ENCODE measurements at regions not wholly inside any gene's neighbourhood (a gene's known extent, or its start where the extent isn't known, plus 50 kb on each side); places are given as distances from the start of the nearest gene placed in this dataset.

DNA sequence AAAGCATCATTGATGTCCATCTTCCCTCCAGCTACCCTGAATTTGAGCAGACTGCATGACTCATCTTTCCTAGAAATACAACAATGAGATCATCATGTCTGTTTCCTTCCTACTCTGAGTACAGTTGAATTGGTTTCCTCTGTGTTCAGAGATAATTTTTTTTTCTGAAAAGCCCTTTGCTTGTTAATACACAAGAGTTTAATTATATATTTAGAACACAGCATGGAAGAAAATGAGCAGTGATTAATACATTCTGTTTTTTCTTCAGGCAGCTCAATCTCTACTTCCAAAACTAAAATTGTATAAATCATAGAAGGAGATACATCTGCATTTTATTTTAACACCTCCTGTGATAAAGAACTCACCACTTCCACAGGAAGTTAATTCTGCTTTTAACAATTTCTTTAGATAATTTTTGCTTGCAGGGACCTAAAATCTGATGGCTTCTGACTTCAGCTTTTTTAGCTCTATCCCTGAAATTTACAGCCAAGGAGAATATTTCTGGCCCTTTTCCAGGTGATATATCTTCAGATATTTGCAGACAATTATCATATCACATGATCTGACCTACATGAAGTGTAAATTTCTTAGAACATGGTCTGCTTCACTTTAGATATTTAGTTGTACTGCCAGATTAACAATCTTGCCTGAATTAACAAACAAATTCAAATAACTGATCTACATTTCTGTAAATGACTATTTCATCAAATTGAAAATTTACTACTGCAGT lies 249.0 kb downstream of the TRIB2 start:
- Histone ChIP-seq H3K4me3 (ENCODE audit: low read length) (no peak overlapping the region), H3K9ac (ENCODE audit: low read length) (no peak overlapping the region)

GRCh38 chr2:12967804-12968203 lies 251.1 kb downstream of the TRIB2 start:
- Histone ChIP-seq H2AFZ (ENCODE audit: low read depth, low read length) (no peak overlapping the region), H3K9ac (ENCODE audit: low read length) (no peak overlapping the region), H3K27ac (ENCODE audit: low read length) (no peak overlapping the region), H3K9me3 (ENCODE audit: insufficient read depth, low read length) (no peaks in the 10 kb centered on the region), H3K27me3 (ENCODE audit: low read depth, low read length) (no peaks in the 10 kb centered on the region), H3K4me3 (ENCODE audit: low read length) (no peak overlapping the region), H4K20me1 (ENCODE audit: insufficient read depth, low read length) (no peaks in the 10 kb centered on the region), H3K36me3 (replicated peaks; ENCODE audit: low read depth, low read length) (no peaks in the 10 kb centered on the region), H3K4me2 (ENCODE audit: low read length) (no peak overlapping the region), H3K4me1 (ENCODE audit: low read length) (no peaks in the 10 kb centered on the region), H3K79me2 (ENCODE audit: low read length) (no peaks in the 10 kb centered on the region)
- TF ChIP-seq EZH2phosphoT487 (IDR thresholded peaks at IDR 0.05; ENCODE audit: low read depth) = no peak
- TF ChIP-seq, protein P1, sequence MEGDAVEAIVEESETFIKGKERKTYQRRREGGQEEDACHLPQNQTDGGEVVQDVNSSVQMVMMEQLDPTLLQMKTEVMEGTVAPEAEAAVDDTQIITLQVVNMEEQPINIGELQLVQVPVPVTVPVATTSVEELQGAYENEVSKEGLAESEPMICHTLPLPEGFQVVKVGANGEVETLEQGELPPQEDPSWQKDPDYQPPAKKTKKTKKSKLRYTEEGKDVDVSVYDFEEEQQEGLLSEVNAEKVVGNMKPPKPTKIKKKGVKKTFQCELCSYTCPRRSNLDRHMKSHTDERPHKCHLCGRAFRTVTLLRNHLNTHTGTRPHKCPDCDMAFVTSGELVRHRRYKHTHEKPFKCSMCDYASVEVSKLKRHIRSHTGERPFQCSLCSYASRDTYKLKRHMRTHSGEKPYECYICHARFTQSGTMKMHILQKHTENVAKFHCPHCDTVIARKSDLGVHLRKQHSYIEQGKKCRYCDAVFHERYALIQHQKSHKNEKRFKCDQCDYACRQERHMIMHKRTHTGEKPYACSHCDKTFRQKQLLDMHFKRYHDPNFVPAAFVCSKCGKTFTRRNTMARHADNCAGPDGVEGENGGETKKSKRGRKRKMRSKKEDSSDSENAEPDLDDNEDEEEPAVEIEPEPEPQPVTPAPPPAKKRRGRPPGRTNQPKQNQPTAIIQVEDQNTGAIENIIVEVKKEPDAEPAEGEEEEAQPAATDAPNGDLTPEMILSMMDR (IDR thresholded peaks at IDR 0.05; ENCODE audit: low read depth, low read length) = no peak

More for the DNA sequence above, 249.0 kb downstream of the TRIB2 start:
- TF ChIP-seq, protein P1 (IDR thresholded peaks at IDR 0.05; ENCODE audit: low read depth, low read length) = no peak
- no peak for TF ChIP-seq EZH2phosphoT487 (IDR thresholded peaks at IDR 0.05; ENCODE audit: low read depth)
- Histone ChIP-seq H3K9me3 (ENCODE audit: insufficient read depth, low read length) (no peaks in the 10 kb centered on the region), H3K27me3 (ENCODE audit: low read depth, low read length) (no peaks in the 10 kb centered on the region), H3K27ac (ENCODE audit: low read length) (no peak overlapping the region), H2AFZ (ENCODE audit: low read depth, low read length) (no peak overlapping the region), H3K4me1 (ENCODE audit: low read length) (no peaks in the 10 kb centered on the region), H3K4me2 (ENCODE audit: low read length) (no peak overlapping the region), H3K79me2 (ENCODE audit: low read length) (no peaks in the 10 kb centered on the region), H4K20me1 (ENCODE audit: insufficient read depth, low read length) (no peaks in the 10 kb centered on the region), H3K36me3 (replicated peaks; ENCODE audit: low read depth, low read length) (no peaks in the 10 kb centered on the region)

DNA sequence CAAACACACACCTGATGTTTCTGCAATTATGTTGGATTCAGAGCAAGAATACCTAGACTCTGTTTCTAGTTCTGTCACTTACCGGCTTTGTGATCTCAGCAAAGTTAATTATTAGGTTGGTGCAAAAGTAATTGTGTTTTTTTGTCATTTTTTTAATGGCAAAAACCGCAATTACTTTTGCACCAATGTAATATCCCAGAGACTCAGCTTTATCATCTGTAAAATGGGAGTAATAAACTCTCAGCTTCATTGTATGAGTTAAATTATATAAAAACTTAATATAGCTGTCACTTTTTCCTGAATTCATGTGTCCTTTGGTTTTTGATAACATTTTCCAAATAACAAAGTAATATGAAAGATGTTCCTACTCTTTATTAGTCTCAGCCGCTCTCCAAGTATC lies 251.7 kb downstream of the TRIB2 start:
- Histone ChIP-seq H3K79me2 (ENCODE audit: low read length) (no peaks in the 10 kb centered on the region), H3K4me3 (ENCODE audit: low read length) (no peak overlapping the region), H3K4me2 (ENCODE audit: low read length) (no peak overlapping the region), H3K4me1 (ENCODE audit: low read length) (no peaks in the 10 kb centered on the region), H3K9ac (ENCODE audit: low read length) (no peak overlapping the region), H3K9me3 (ENCODE audit: insufficient read depth, low read length) (no peaks in the 10 kb centered on the region), H3K27ac (ENCODE audit: low read length) (no peak overlapping the region), H3K27me3 (ENCODE audit: low read depth, low read length) (no peaks in the 10 kb centered on the region), H3K36me3 (replicated peaks; ENCODE audit: low read depth, low read length) (no peaks in the 10 kb centered on the region), H4K20me1 (ENCODE audit: insufficient read depth, low read length) (no peaks in the 10 kb centered on the region), H2AFZ (ENCODE audit: low read depth, low read length) (no peak overlapping the region)
- TF ChIP-seq EZH2phosphoT487 (IDR thresholded peaks at IDR 0.05; ENCODE audit: low read depth) = no peak
- TF ChIP-seq, protein P1 (IDR thresholded peaks at IDR 0.05; ENCODE audit: low read depth, low read length) = no peak

DNA sequence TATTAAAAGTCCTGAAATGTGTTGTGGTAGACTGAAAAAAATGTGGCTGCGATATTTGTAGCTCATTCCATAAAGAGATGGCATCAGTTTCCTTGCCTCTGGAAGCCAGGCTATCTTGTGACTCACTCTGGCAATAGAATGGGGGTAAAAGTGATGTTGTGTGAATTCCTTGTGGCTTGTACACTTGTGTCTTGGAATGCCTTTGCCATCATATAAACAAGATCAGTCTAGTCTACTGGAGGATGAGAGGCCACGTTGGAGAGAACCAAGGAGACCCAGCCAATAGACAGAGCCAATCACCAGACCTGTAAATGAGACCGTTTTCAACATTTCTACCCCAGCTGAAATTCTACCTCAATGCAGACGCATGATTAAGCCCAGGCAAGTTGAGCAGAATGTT lies 254.1 kb downstream of the TRIB2 start:
- no peaks in the 10 kb centered on the region for H3K27me3 ChIP-seq (ENCODE audit: low read depth, low read length)
- H3K79me2 ChIP-seq (ENCODE audit: low read length) = no peaks in the 10 kb centered on the region
- no peaks in the 10 kb centered on the region for H3K9me3 ChIP-seq (ENCODE audit: insufficient read depth, low read length)
- H3K27ac ChIP-seq (ENCODE audit: low read length) = no peak overlapping the region
- TF ChIP-seq EZH2phosphoT487 (IDR thresholded peaks at IDR 0.05; ENCODE audit: low read depth) = no peak
- TF ChIP-seq, protein P1 (IDR thresholded peaks at IDR 0.05; ENCODE audit: low read depth, low read length) = no peak
- H4K20me1 ChIP-seq (ENCODE audit: insufficient read depth, low read length) = no peaks in the 10 kb centered on the region
- no peaks in the 10 kb centered on the region for H3K36me3 ChIP-seq (replicated peaks; ENCODE audit: low read depth, low read length)
- H3K9ac ChIP-seq (ENCODE audit: low read length) = no peak overlapping the region
- H3K4me3 ChIP-seq (ENCODE audit: low read length) = no peak overlapping the region
- no peaks in the 10 kb centered on the region for H3K4me1 ChIP-seq (ENCODE audit: low read length)
- no peak overlapping the region for H3K4me2 ChIP-seq (ENCODE audit: low read length)
- no peak overlapping the region for H2AFZ ChIP-seq (ENCODE audit: low read depth, low read length)

All from OCI-LY3 (cell line).